GM23338 (cell line): ENCODE measurements at regions not wholly inside any gene's neighbourhood (a gene's known extent, or its start where the extent isn't known, plus 50 kb on each side); places are given as distances from the start of the nearest gene placed in this dataset.

Source experiments
- ATAC-seq: fragments of 200-7000 bp; cut with Tn5 transposase; 3 replicates; pipeline ENCODE4 v1.9.1; 2020
- DNase-seq: peaks from one replicate; pipeline ENCODE4 v3.0.0-alpha.2; 2015; ENCODE audit warnings: low spot score
- H2AFZ ChIP-seq: fragments of 200-600 bp; sonication (generic); 2 replicates; pipeline ENCODE4 v1.8.0; 2016; ENCODE audit warnings: antibody characterized with exemption, mild to moderate bottlenecking, moderate library complexity
- H3F3A ChIP-seq: fragments of 200-600 bp; sonication (generic); replicated peaks from 2 replicates; pipeline ENCODE4 v1.8.0; 2017; ENCODE audit warnings: antibody characterized with exemption, mixed run types, low read depth
- H3K27ac ChIP-seq: fragments of 200-600 bp; sonication (generic); 2 replicates; pipeline ENCODE4 v1.6.1; 2016; ENCODE audit warnings: low read depth
- H3K27me3 ChIP-seq: fragments of 200-600 bp; sonication (generic); 2 replicates; pipeline ENCODE4 v1.8.0; 2016; ENCODE audit warnings: mild to moderate bottlenecking, mixed run types, moderate library complexity; ENCODE audit not compliant: insufficient read depth
- H3K36me3 ChIP-seq: fragments of 200-600 bp; sonication (generic); 2 replicates; pipeline ENCODE4 v1.8.0; 2016; ENCODE audit warnings: mild to moderate bottlenecking; ENCODE audit not compliant: insufficient read depth
- H3K4me1 ChIP-seq: fragments of 200-600 bp; sonication (generic); 2 replicates; pipeline ENCODE4 v1.8.0; 2016; ENCODE audit warnings: mild to moderate bottlenecking, moderate library complexity; ENCODE audit not compliant: insufficient read depth
- H3K4me2 ChIP-seq: fragments of 200-600 bp; sonication (generic); 2 replicates; pipeline ENCODE4 v1.7.1; 2017; ENCODE audit warnings: mixed run types
- H3K4me3 ChIP-seq: fragments of 200-600 bp; sonication (generic); 2 replicates; pipeline ENCODE4 v1.6.1; 2016; ENCODE audit warnings: mixed run types
- H3K79me2 ChIP-seq: fragments of 200-600 bp; sonication (generic); replicated peaks from 2 replicates; pipeline ENCODE4 v1.8.0; 2017; ENCODE audit warnings: mild to moderate bottlenecking; ENCODE audit not compliant: insufficient read depth
- H3K9me2 ChIP-seq: fragments of 200-600 bp; sonication (generic); 2 replicates; pipeline ENCODE4 v1.8.0; 2017; ENCODE audit not compliant: insufficient read depth
- H4K20me1 ChIP-seq: fragments of 200-600 bp; sonication (generic); replicated peaks from 2 replicates; pipeline ENCODE4 v1.8.0; 2017; ENCODE audit warnings: mild to moderate bottlenecking; ENCODE audit not compliant: insufficient read depth
- H3K27ac Mint-ChIP-seq: 2 replicates; pipeline ENCODE4 v1.8.0; 2020; ENCODE audit warnings: inconsistent platforms, mild to moderate bottlenecking, moderate library complexity, mixed read lengths
- H3K27me3 Mint-ChIP-seq: 3 replicates; pipeline ENCODE4 v1.8.0; 2022; ENCODE audit warnings: low read depth, mild to moderate bottlenecking, moderate library complexity, mixed read lengths, inconsistent platforms; ENCODE audit not compliant: insufficient read depth, poor library complexity
- H3K36me3 Mint-ChIP-seq: 3 replicates; pipeline ENCODE4 v1.8.0; 2021; ENCODE audit warnings: low read depth, mild to moderate bottlenecking, inconsistent platforms, moderate library complexity, mixed read lengths
- H3K4me1 Mint-ChIP-seq: 3 replicates; pipeline ENCODE4 v1.8.0; 2020; ENCODE audit warnings: mild to moderate bottlenecking, inconsistent platforms, mixed read lengths
- H3K4me3 Mint-ChIP-seq: 3 replicates; pipeline ENCODE4 v1.8.0; 2021; ENCODE audit warnings: moderate library complexity, mild to moderate bottlenecking, inconsistent platforms, mixed read lengths
- H3K9me3 Mint-ChIP-seq: 3 replicates; pipeline ENCODE4 v1.8.0; 2020; ENCODE audit warnings: moderate library complexity, mild to moderate bottlenecking, inconsistent platforms, mixed read lengths
- CREB1 ChIP-seq: fragments of 250-450 bp; sonication (Bioruptor Pico); IDR thresholded peaks from 2 replicates; pipeline ENCODE4 v1.5.0; 2020; ENCODE audit warnings: low read depth, mild to moderate bottlenecking, moderate library complexity
- CTCF ChIP-seq, 2 experiments: fragments of 200-600 bp in 1 of 2; sonication (generic) in 1 of 2; conservative IDR thresholded peaks; 2 replicates each; pipeline versions ENCODE4 v1.5.1 to v1.6.1; 2016 to 2017; ENCODE audit warnings: antibody characterized with exemption in 2 of 2, low read depth in 2 of 2, mild to moderate bottlenecking in 2 of 2, moderate library complexity in 1 of 2
- ETS1 ChIP-seq: IDR thresholded peaks from 2 replicates; pipeline ENCODE4 v1.6.1; 2016; ENCODE audit warnings: antibody characterized with exemption
- EZH2 ChIP-seq: fragments of 200-600 bp; sonication (generic); IDR thresholded peaks from one replicate; pipeline ENCODE4 v1.8.0; 2017; ENCODE audit warnings: antibody characterized with exemption, mild to moderate bottlenecking, low read depth; ENCODE audit not compliant: unreplicated experiment
- EZH2phosphoT487 ChIP-seq: fragments of 200-600 bp; sonication (generic); IDR thresholded peaks from one replicate; pipeline ENCODE4 v1.8.1; 2018; ENCODE audit warnings: antibody characterized with exemption; ENCODE audit not compliant: unreplicated experiment
- JUNB ChIP-seq: IDR thresholded peaks from one replicate; pipeline ENCODE4 v1.6.1; 2016; ENCODE audit warnings: antibody characterized with exemption; ENCODE audit not compliant: unreplicated experiment
- NANOG ChIP-seq: IDR thresholded peaks from 2 replicates; pipeline ENCODE4 v1.6.1; 2016; ENCODE audit warnings: antibody characterized with exemption, borderline replicate concordance
- POLR2AphosphoS5 ChIP-seq: IDR thresholded peaks from 2 replicates; pipeline ENCODE4 v1.6.1; 2016; ENCODE audit warnings: antibody characterized with exemption, low read depth
- REST ChIP-seq: IDR thresholded peaks from one replicate; pipeline ENCODE4 v1.6.1; 2018; ENCODE audit warnings: antibody characterized with exemption; ENCODE audit not compliant: unreplicated experiment
- STAT1 ChIP-seq: IDR thresholded peaks from one replicate; pipeline ENCODE4 v1.6.1; 2016; ENCODE audit warnings: antibody characterized with exemption; ENCODE audit not compliant: unreplicated experiment
- ZNF114 ChIP-seq: fragments of 250-450 bp; sonication (Bioruptor Pico); IDR thresholded peaks from 2 replicates; pipeline ENCODE4 v1.5.0; 2020; ENCODE audit warnings: mild to moderate bottlenecking, moderate library complexity
- ZNF331 ChIP-seq: fragments of 250-450 bp; sonication (Bioruptor Pico); IDR thresholded peaks from 2 replicates; pipeline ENCODE4 v1.5.0; 2020; ENCODE audit warnings: low read depth, mild to moderate bottlenecking, moderate library complexity
- ZNF462 ChIP-seq: fragments of 250-450 bp; sonication (Bioruptor Pico); IDR thresholded peaks from 2 replicates; pipeline ENCODE4 v1.5.0; 2020; ENCODE audit warnings: mild to moderate bottlenecking, moderate library complexity

GRCh38 chr1:79929356-79929755, 922.8 kb upstream of the ADGRL4 start:
- Histone ChIP-seq H3K4me3 (no peak overlapping the region), H2AFZ (no peak overlapping the region), H3F3A (no peaks in the 10 kb centered on the region), H4K20me1 (no peaks in the 10 kb centered on the region), H3K4me2 (no peak overlapping the region), H3K4me1 (no peaks in the 10 kb centered on the region), H3K36me3 (peaks cover 5% of the 10 kb centered on the region; the same call in 1 of the 2 replicates), H3K79me2 (no peaks in the 10 kb centered on the region), H3K9me2 (peaks cover 14% of the 10 kb centered on the region; the same call in 1 of the 2 replicates), H3K27me3 (no peaks in the 10 kb centered on the region), H3K27ac (no peak overlapping the region)
- TF ChIP-seq EZH2phosphoT487 (no peak), NANOG (no peak), ETS1 (no peak), STAT1 (no peak), CREB1 (CRISPR knock-in tag) (no peak), ZNF114 (no peak), REST (no peak), ZNF462 (no peak), JUNB (no peak), POLR2AphosphoS5 (no peak), EZH2 (no peak), ZNF331 (no peak), CTCF (conservative IDR thresholded peaks at IDR 0.05; ENCODE audit: low read depth in 2 of 2) (no peak)
- H3K4me1 Mint-ChIP-seq = no peaks in the 10 kb centered on the region
- H3K27ac Mint-ChIP-seq = no peak overlapping the region
- peaks cover 6% of the 10 kb centered on the region for H3K27me3 Mint-ChIP-seq
- H3K4me3 Mint-ChIP-seq = no peak overlapping the region
- ATAC-seq = no peak
- no peak for DNase-seq
- H3K36me3 Mint-ChIP-seq = peaks cover 7% of the 10 kb centered on the region; the same call in 2 of the 3 replicates
- H3K9me3 Mint-ChIP-seq = peaks cover 17% of the 10 kb centered on the region
